WTC11 (cell line): ENCODE measurements at regions not wholly inside any gene's neighbourhood (a gene's known extent, or its start where the extent isn't known, plus 50 kb on each side); places are given as distances from the start of the nearest gene placed in this dataset.

ENCODE experiments used
- ATAC-seq: fragments of 200-7000 bp; cut with Tn5 transposase; 2 replicates; pipeline ENCODE4 v1.10.0; 2021; ENCODE audit warnings: mild to moderate bottlenecking, moderate library complexity
- CTCF ChIA-PET: fragments of 300-600 bp; sonication (Branson Sonifier 250); formaldehyde crosslinking; loops from one replicate; lab custom pipeline; 2021; ENCODE audit warnings: antibody characterized with exemption; lab: Charles Lee
- POLR2A ChIA-PET: fragments of 350-600 bp; sonication (Branson Sonifier 250); formaldehyde crosslinking; loops from one replicate; lab custom pipeline; 2021; ENCODE audit warnings: antibody characterized with exemption; lab: Charles Lee
- DNase-seq: peaks from one replicate; pipeline ENCODE4 v3.0.0; 2021; ENCODE audit warnings: low spot score
- H3K27ac Mint-ChIP-seq: 2 replicates; pipeline ENCODE4 v1.8.0; 2021; ENCODE audit warnings: mixed read lengths
- H3K27me3 Mint-ChIP-seq: 2 replicates; pipeline ENCODE4 v1.8.0; 2021; ENCODE audit warnings: low read depth, mild to moderate bottlenecking, moderate library complexity, mixed read lengths
- H3K36me3 Mint-ChIP-seq: 2 replicates; pipeline ENCODE4 v1.8.0; 2021; ENCODE audit warnings: mixed read lengths
- H3K4me1 Mint-ChIP-seq: 2 replicates; pipeline ENCODE4 v1.8.0; 2022; ENCODE audit warnings: mixed read lengths
- H3K4me3 Mint-ChIP-seq: 2 replicates; pipeline ENCODE4 v1.8.0; 2021; ENCODE audit warnings: mild to moderate bottlenecking, moderate library complexity, mixed read lengths
- H3K9me3 Mint-ChIP-seq: 2 replicates; pipeline ENCODE4 v1.8.0; 2021; ENCODE audit warnings: mixed read lengths
- AR ChIP-seq: fragments of 250-450 bp; sonication (Bioruptor Pico); IDR thresholded peaks from 2 replicates; pipeline ENCODE4 v1.9.0; 2021; ENCODE audit warnings: mild to moderate bottlenecking
- ATF3 ChIP-seq: sonication (generic); formaldehyde crosslinking; conservative IDR thresholded peaks from 2 replicates; pipeline ENCODE4 v1.8.1; 2022; ENCODE audit warnings: mild to moderate bottlenecking, missing genetic modification reagents
- ATF6 ChIP-seq: sonication (generic); formaldehyde crosslinking; IDR thresholded peaks from 2 replicates; pipeline ENCODE4 v1.8.1; 2023; ENCODE audit warnings: mild to moderate bottlenecking, missing genetic modification reagents
- CBFB ChIP-seq: sonication (generic); formaldehyde crosslinking; IDR thresholded peaks from 2 replicates; pipeline ENCODE4 v1.8.1; 2022; ENCODE audit warnings: mild to moderate bottlenecking, low read depth, missing genetic modification reagents
- E2F4 ChIP-seq: sonication (generic); formaldehyde crosslinking; IDR thresholded peaks from 2 replicates; pipeline ENCODE4 v1.8.1; 2022; ENCODE audit warnings: low read depth, mild to moderate bottlenecking, moderate library complexity, missing genetic modification reagents, borderline replicate concordance
- EMX1 ChIP-seq: fragments of 250-450 bp; sonication (Bioruptor Pico); IDR thresholded peaks from 2 replicates; pipeline ENCODE4 v1.8.0; 2021; ENCODE audit warnings: mild to moderate bottlenecking
- FOXJ3 ChIP-seq: sonication (generic); formaldehyde crosslinking; IDR thresholded peaks from 2 replicates; pipeline ENCODE4 v1.9.0; 2021; ENCODE audit warnings: missing genetic modification reagents, mild to moderate bottlenecking, borderline replicate concordance
- GRHL2 ChIP-seq: fragments of 250-450 bp; sonication (Bioruptor Pico); IDR thresholded peaks from 2 replicates; pipeline ENCODE4 v1.8.0; 2022; ENCODE audit warnings: mild to moderate bottlenecking, moderate library complexity; ENCODE audit not compliant: insufficient replicate concordance, severe bottlenecking
- KAT7 ChIP-seq: sonication (generic); formaldehyde crosslinking; IDR thresholded peaks from 2 replicates; pipeline ENCODE4 v1.8.1; 2023; ENCODE audit warnings: missing genetic modification reagents, mild to moderate bottlenecking, borderline replicate concordance
- MYBL2 ChIP-seq: sonication (generic); formaldehyde crosslinking; IDR thresholded peaks from 2 replicates; pipeline ENCODE4 v1.8.1; 2023; ENCODE audit warnings: mild to moderate bottlenecking, moderate library complexity, missing genetic modification reagents
- NFE2L1 ChIP-seq: sonication (generic); formaldehyde crosslinking; IDR thresholded peaks from 2 replicates; pipeline ENCODE4 v1.8.1; 2023; ENCODE audit warnings: missing genetic modification reagents
- RORB ChIP-seq: fragments of 250-450 bp; sonication (Bioruptor Pico); IDR thresholded peaks from 2 replicates; pipeline ENCODE4 v1.9.0; 2021; ENCODE audit warnings: mild to moderate bottlenecking
- SMAD4 ChIP-seq: sonication (generic); formaldehyde crosslinking; IDR thresholded peaks from 2 replicates; pipeline ENCODE4 v1.8.0; 2022; ENCODE audit warnings: mild to moderate bottlenecking, missing genetic modification reagents
- TCF7 ChIP-seq: sonication (generic); formaldehyde crosslinking; IDR thresholded peaks from 2 replicates; pipeline ENCODE4 v1.8.0; 2022; ENCODE audit warnings: mild to moderate bottlenecking, low read depth, missing genetic modification reagents, moderate library complexity
- USF2 ChIP-seq: sonication (generic); formaldehyde crosslinking; IDR thresholded peaks from 2 replicates; pipeline ENCODE4 v1.8.1; 2023; ENCODE audit warnings: mild to moderate bottlenecking, missing genetic modification reagents, moderate library complexity
- ZNF281 ChIP-seq: sonication (generic); formaldehyde crosslinking; IDR thresholded peaks from 2 replicates; pipeline ENCODE4 v1.8.0; 2023; ENCODE audit warnings: mild to moderate bottlenecking, missing genetic modification reagents
- ZNF532 ChIP-seq: fragments of 250-450 bp; sonication (Bioruptor Pico); IDR thresholded peaks from 2 replicates; pipeline ENCODE4 v1.9.0; 2021; ENCODE audit warnings: mild to moderate bottlenecking, borderline replicate concordance
- ZNF671 ChIP-seq: fragments of 250-450 bp; sonication (Bioruptor Pico); IDR thresholded peaks from 2 replicates; pipeline ENCODE4 v1.8.0; 2021; ENCODE audit warnings: mild to moderate bottlenecking

GRCh38 chr15:60160909-60161308, 156.8 kb downstream of the FOXB1 start (continued):
- no peak for TF ChIP-seq ZNF532 (CRISPR knock-in tag)
- TF ChIP-seq ATF6: no peak
- TF ChIP-seq E2F4 (CRISPR knock-in tag): no peak
- TF ChIP-seq TCF7 (CRISPR knock-in tag): no peak

- Mint-ChIP-seq H3K36me3 (0 out of 2 replicates have a peak, but pooled peaks cover 3% of the 10 kb centered on the region), H3K9me3 (peaks cover 14% of the 10 kb centered on the region), H3K4me3 (no peak overlapping the region), H3K4me1 (peaks cover 25% of the 10 kb centered on the region), H3K27me3 (peaks cover 2% of the 10 kb centered on the region), H3K27ac (no peak overlapping the region)
- ChIA-PET POLR2A (interaction anchor here (0.6 kb wide), 1 partner anchor 9 kb away, joined by 8 read pairs; no protein-coding TSS in a partner anchor), CTCF (interaction anchor here (1.8 kb wide), 1 partner anchor 18 kb away, joined by 6 read pairs; no protein-coding TSS in a partner anchor)
- ATAC-seq: no peak
- no peak for DNase-seq
- TF ChIP-seq SMAD4 (CRISPR knock-in tag) (no peak), RORB (CRISPR knock-in tag) (no peak), USF2 (CRISPR knock-in tag) (no peak), ZNF671 (CRISPR knock-in tag) (no peak), MYBL2 (CRISPR knock-in tag) (no peak), ATF3 (CRISPR knock-in tag) (no peak), ZNF281 (CRISPR knock-in tag) (no peak), FOXJ3 (CRISPR knock-in tag) (no peak), AR (CRISPR knock-in tag) (no peak), EMX1 (CRISPR knock-in tag) (no peak), KAT7 (CRISPR knock-in tag) (no peak), NFE2L1 (CRISPR knock-in tag) (no peak), E2F4 (CRISPR knock-in tag) (no peak), GRHL2 (CRISPR knock-in tag) (no peak), CBFB (no peak)
Observed at GRCh38 chr15:60161704-60162103, 157.6 kb downstream of the FOXB1 start.
